HL-60 (cell line): ENCODE measurements at regions not wholly inside any gene's neighbourhood (a gene's known extent, or its start where the extent isn't known, plus 50 kb on each side); places are given as distances from the start of the nearest gene placed in this dataset.

Experiments
- GABPA ChIP-seq: IDR thresholded peaks from 2 replicates; pipeline ENCODE4 v1.6.1; 2012; ENCODE audit warnings: low read depth
- POLR2AphosphoS5 ChIP-seq: IDR thresholded peaks from 2 replicates; pipeline ENCODE4 v1.6.1; 2012; ENCODE audit warnings: low read depth
- REST ChIP-seq: IDR thresholded peaks from 2 replicates; pipeline ENCODE4 v1.6.1; 2012; ENCODE audit warnings: low read depth; ENCODE audit not compliant: insufficient replicate concordance
- TF ChIP-seq, protein P1 (sequence below): IDR thresholded peaks from one replicate; pipeline ENCODE4 v1.5.1; 2011; ENCODE audit warnings: low read length, control low read depth, inconsistent platforms; ENCODE audit not compliant: insufficient read depth

- TF ChIP-seq, protein P1, sequence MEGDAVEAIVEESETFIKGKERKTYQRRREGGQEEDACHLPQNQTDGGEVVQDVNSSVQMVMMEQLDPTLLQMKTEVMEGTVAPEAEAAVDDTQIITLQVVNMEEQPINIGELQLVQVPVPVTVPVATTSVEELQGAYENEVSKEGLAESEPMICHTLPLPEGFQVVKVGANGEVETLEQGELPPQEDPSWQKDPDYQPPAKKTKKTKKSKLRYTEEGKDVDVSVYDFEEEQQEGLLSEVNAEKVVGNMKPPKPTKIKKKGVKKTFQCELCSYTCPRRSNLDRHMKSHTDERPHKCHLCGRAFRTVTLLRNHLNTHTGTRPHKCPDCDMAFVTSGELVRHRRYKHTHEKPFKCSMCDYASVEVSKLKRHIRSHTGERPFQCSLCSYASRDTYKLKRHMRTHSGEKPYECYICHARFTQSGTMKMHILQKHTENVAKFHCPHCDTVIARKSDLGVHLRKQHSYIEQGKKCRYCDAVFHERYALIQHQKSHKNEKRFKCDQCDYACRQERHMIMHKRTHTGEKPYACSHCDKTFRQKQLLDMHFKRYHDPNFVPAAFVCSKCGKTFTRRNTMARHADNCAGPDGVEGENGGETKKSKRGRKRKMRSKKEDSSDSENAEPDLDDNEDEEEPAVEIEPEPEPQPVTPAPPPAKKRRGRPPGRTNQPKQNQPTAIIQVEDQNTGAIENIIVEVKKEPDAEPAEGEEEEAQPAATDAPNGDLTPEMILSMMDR = no peak
- TF ChIP-seq REST = no peak
- no peak for TF ChIP-seq POLR2AphosphoS5
- TF ChIP-seq GABPA = no peak
Observed at GRCh38 chr2:120562218-120563005, 173.3 kb upstream of the GLI2 start.
